Endothelial cell of umbilical vein (primary cell): ENCODE measurements at regions not wholly inside any gene's neighbourhood (a gene's known extent, or its start where the extent isn't known, plus 50 kb on each side); places are given as distances from the start of the nearest gene placed in this dataset.

ENCODE experiments used
- CTCF ChIP-seq, 2 donors: IDR thresholded peaks; 1 replicate in 1 of 2; 2 replicates in 1 of 2; pipeline ENCODE4 v1.5.1; 2011; ENCODE audit warnings: low read length in 2 of 2, mild to moderate bottlenecking in 2 of 2, moderate library complexity in 2 of 2, control low read depth in 1 of 2, inconsistent platforms in 1 of 2, low read depth in 1 of 2; ENCODE audit not compliant: insufficient read depth in 1 of 2; ENCODE audit errors: extremely low read depth in 1 of 2
- EZH2 ChIP-seq: IDR thresholded peaks from 2 replicates; pipeline ENCODE4 v1.6.1; 2012; ENCODE audit warnings: borderline replicate concordance, low read depth, mild to moderate bottlenecking, moderate library complexity, low read length, inconsistent platforms; ENCODE audit not compliant: severe bottlenecking
- FOS ChIP-seq: IDR thresholded peaks from 2 replicates; pipeline ENCODE4 v1.6.1; 2011; ENCODE audit warnings: mild to moderate bottlenecking, low read length, moderate library complexity, borderline replicate concordance; ENCODE audit not compliant: insufficient read depth
- MAX ChIP-seq: IDR thresholded peaks from 2 replicates; pipeline ENCODE4 v1.6.1; 2011; ENCODE audit not compliant: insufficient read depth, insufficient read length
- POLR2A ChIP-seq: IDR thresholded peaks from 2 replicates; pipeline ENCODE4 v1.6.1; 2012; ENCODE audit warnings: low read depth, mild to moderate bottlenecking, control low read depth, low read length
- POLR2AphosphoS5 ChIP-seq: IDR thresholded peaks from 2 replicates; pipeline ENCODE4 v1.6.1; 2012; ENCODE audit warnings: low read depth, mild to moderate bottlenecking, control low read depth, low read length, moderate library complexity; ENCODE audit not compliant: insufficient read depth

- TF ChIP-seq CTCF (IDR thresholded peaks at IDR 0.05; ENCODE audit: extremely low read depth in 1 of 2, insufficient read depth in 1 of 2, low read depth in 1 of 2, low read length in 2 of 2) = no peak
- no peak for TF ChIP-seq MAX
- TF ChIP-seq POLR2AphosphoS5 = no peak
- TF ChIP-seq POLR2A = no peak
- TF ChIP-seq FOS = no peak
- no peak for TF ChIP-seq EZH2
Measured at GRCh38 chr3:29178809-29179793, 101.8 kb upstream of the RBMS3 start.
